GM12891 (cell line): ENCODE measurements at regions not wholly inside any gene's neighbourhood (a gene's known extent, or its start where the extent isn't known, plus 50 kb on each side); places are given as distances from the start of the nearest gene placed in this dataset.

Experiments
- POLR2A ChIP-seq: IDR thresholded peaks from 2 replicates; pipeline ENCODE4 v1.6.1; 2011; ENCODE audit warnings: low read depth, low read length, control low read depth
- POLR2AphosphoS5 ChIP-seq: IDR thresholded peaks from 2 replicates; pipeline ENCODE4 v1.6.1; 2011; ENCODE audit warnings: low read depth, low read length, control low read depth
- POU2F2 ChIP-seq: IDR thresholded peaks from 2 replicates; pipeline ENCODE4 v1.6.1; 2011; ENCODE audit warnings: low read depth, mild to moderate bottlenecking, control low read depth, low read length, moderate library complexity
- SPI1 ChIP-seq: IDR thresholded peaks from 2 replicates; pipeline ENCODE4 v1.6.1; 2011; ENCODE audit warnings: low read depth, low read length, control low read depth
- TAF1 ChIP-seq: IDR thresholded peaks from 2 replicates; pipeline ENCODE4 v1.6.1; 2011; ENCODE audit warnings: low read depth, low read length, control low read depth

DNA sequence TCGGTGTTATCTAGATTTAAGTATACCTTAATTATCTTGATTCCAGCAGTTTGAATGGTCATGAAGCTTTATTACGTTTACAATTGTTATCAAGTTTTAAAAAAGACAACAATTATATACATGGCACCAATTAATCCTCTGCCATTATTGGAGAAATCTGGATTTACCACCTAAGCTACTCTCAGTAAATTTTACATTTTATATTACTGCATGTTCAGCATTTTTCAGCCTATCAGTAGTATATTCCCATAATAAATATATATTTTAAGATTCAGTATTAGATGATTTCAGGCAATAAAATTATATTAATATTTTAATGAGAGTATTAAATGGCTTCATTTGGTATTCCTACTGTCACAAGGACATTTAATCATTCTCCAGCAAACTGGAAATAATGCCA is 264.5 kb upstream of the PRDM9 start:
- TF ChIP-seq SPI1: no peak
- no peak for TF ChIP-seq POLR2A
- no peak for TF ChIP-seq POLR2AphosphoS5
- no peak for TF ChIP-seq TAF1
- TF ChIP-seq POU2F2: no peak
